BJ (cell line): ENCODE measurements at regions not wholly inside any gene's neighbourhood (a gene's known extent, or its start where the extent isn't known, plus 50 kb on each side); places are given as distances from the start of the nearest gene placed in this dataset.

Experiments
- CTCF ChIA-PET: fragments of 350-600 bp; formaldehyde crosslinking; extraction: SDS; loops from one replicate; lab custom pipeline; 2021; ENCODE audit warnings: antibody characterized with exemption, inconsistent platforms; lab: Yijun Ruan, JAX
- POLR2A ChIA-PET: fragments of 300-600 bp; sonication (Branson Sonifier 250); formaldehyde crosslinking; extraction: SDS; loops from one replicate; lab custom pipeline; 2021; ENCODE audit warnings: antibody characterized with exemption; lab: Charles Lee
- DNase-seq: peaks from one replicate; pipeline ENCODE4 v3.0.0-alpha.2; 2011; ENCODE audit warnings: low read depth
- H3K27me3 ChIP-seq: 2 replicates; pipeline ENCODE4 v1.6.0; 2011; ENCODE audit warnings: low read length; ENCODE audit not compliant: control insufficient read depth, insufficient read depth
- H3K36me3 ChIP-seq: 2 replicates; pipeline ENCODE4 v1.5.1; 2011; ENCODE audit warnings: low read length; ENCODE audit not compliant: control insufficient read depth, insufficient read depth
- H3K4me3 ChIP-seq: 2 replicates; pipeline ENCODE4 v1.5.1; 2011; ENCODE audit warnings: low read depth, mild to moderate bottlenecking, control low read depth, low read length
- CTCF ChIP-seq: IDR thresholded peaks from 2 replicates; pipeline ENCODE4 v1.5.1; 2011; ENCODE audit warnings: low read depth, mild to moderate bottlenecking, control low read depth, inconsistent platforms, low read length, moderate library complexity; ENCODE audit not compliant: insufficient read depth

GRCh38 chr9:80498001-80498555 lies 926.3 kb downstream of the TLE4 start:
- POLR2A ChIA-PET = no interaction called here
- Histone ChIP-seq H3K27me3 (no peaks in the 10 kb centered on the region), H3K36me3 (no peaks in the 10 kb centered on the region), H3K4me3 (no peak overlapping the region)
- no peak for DNase-seq
- no peak for TF ChIP-seq CTCF
- CTCF ChIA-PET = no interaction called here

GRCh38 chr9:80496901-80497556 lies 925.3 kb downstream of the TLE4 start:
- CTCF ChIA-PET = no interaction called here
- H3K36me3 ChIP-seq = no peaks in the 10 kb centered on the region
- POLR2A ChIA-PET = no interaction called here
- no peak overlapping the region for H3K4me3 ChIP-seq
- no peak for TF ChIP-seq CTCF
- no peaks in the 10 kb centered on the region for H3K27me3 ChIP-seq
- no peak for DNase-seq

- Histone ChIP-seq H3K27me3 (no peaks in the 10 kb centered on the region), H3K36me3 (no peaks in the 10 kb centered on the region), H3K4me3 (no peak overlapping the region)
- TF ChIP-seq CTCF = no peak
- DNase-seq = no peak
- ChIA-PET POLR2A (no interaction called here), CTCF (no interaction called here)
Observed at GRCh38 chr9:80493258-80493657, 921.5 kb downstream of the TLE4 start.

GRCh38 chr9:80492221-80492620 lies 920.5 kb downstream of the TLE4 start:
- TF ChIP-seq CTCF = no peak
- no peaks in the 10 kb centered on the region for H3K36me3 ChIP-seq
- DNase-seq = no peak
- H3K4me3 ChIP-seq = no peak overlapping the region
- ChIA-PET CTCF (interaction anchor here (0.8 kb wide), 1 partner anchor 9 kb away, joined by 4 read pairs; no protein-coding TSS in a partner anchor), POLR2A (no interaction called here)
- no peaks in the 10 kb centered on the region for H3K27me3 ChIP-seq

- no peaks in the 10 kb centered on the region for H3K27me3 ChIP-seq
- POLR2A ChIA-PET = no interaction called here
- CTCF ChIA-PET = interaction anchor here (0.7 kb wide), 1 partner anchor 14 kb away, joined by 3 read pairs; no protein-coding TSS in a partner anchor
Observed at GRCh38 chr9:80491086-80491696, 919.4 kb downstream of the TLE4 start.

More at GRCh38 chr9:80491086-80491696, 919.4 kb downstream of the TLE4 start:
- Histone ChIP-seq H3K36me3 (no peaks in the 10 kb centered on the region), H3K4me3 (no peak overlapping the region)
- DNase-seq = no peak
- no peak for TF ChIP-seq CTCF
